ENCODE measurements at regions not wholly inside any gene's neighbourhood (a gene's known extent, or its start where the extent isn't known, plus 50 kb on each side); places are given as distances from the start of the nearest gene placed in this dataset.

- no peak for TF ChIP-seq CTCF (IDR thresholded peaks at IDR 0.05)
- no peak for TF ChIP-seq POLR2A (IDR thresholded peaks at IDR 0.05)
Observed at GRCh38 chr4:87720094-87720691, 70.1 kb downstream of the DMP1 start.
